A673 (cell line): ENCODE measurements at regions not wholly inside any gene's neighbourhood (a gene's known extent, or its start where the extent isn't known, plus 50 kb on each side); places are given as distances from the start of the nearest gene placed in this dataset.

Experiments used
- BruUV-seq: library from RNA; stranded (reverse); fragments of 400-500 nt; replicated peaks from 2 replicates; lab custom pipeline; 2021; lab: Mats Ljungman, UMichigan
- CTCF ChIA-PET: fragments of 300-600 bp; sonication (Branson Sonifier 250); formaldehyde crosslinking; loops from one replicate; lab custom pipeline; 2022; ENCODE audit warnings: antibody characterized with exemption; lab: Charles Lee
- POLR2A ChIA-PET: fragments of 300-600 bp; sonication (Branson Sonifier 250); formaldehyde crosslinking; loops from one replicate; lab custom pipeline; 2022; ENCODE audit warnings: antibody characterized with exemption; ENCODE audit not compliant: low non-redundant PET; lab: Charles Lee
- DNase-seq: peaks from one replicate; pipeline ENCODE4 v3.0.0-alpha.2; 2015; ENCODE audit warnings: low spot score
- H3K27ac ChIP-seq: fragments of 200-600 bp; sonication (generic); 2 replicates; pipeline ENCODE4 v1.5.1; 2016; ENCODE audit warnings: mixed run types, low read depth, mild to moderate bottlenecking, mixed read lengths, antibody characterized with exemption, low read length; ENCODE audit not compliant: poor library complexity, severe bottlenecking
- H3K27me3 ChIP-seq: fragments of 200-600 bp; sonication (generic); replicated peaks from 2 replicates; pipeline ENCODE4 v1.6.1; 2017; ENCODE audit warnings: mixed run types, low read depth, mild to moderate bottlenecking, mixed read lengths, antibody characterized with exemption, low read length; ENCODE audit not compliant: insufficient read depth, poor library complexity
- H3K36me3 ChIP-seq: fragments of 200-600 bp; sonication (generic); 2 replicates; pipeline ENCODE4 v1.6.1; 2016; ENCODE audit warnings: mixed run types, mild to moderate bottlenecking, mixed read lengths, antibody characterized with exemption, low read length; ENCODE audit not compliant: insufficient read depth, poor library complexity, severe bottlenecking
- H3K4me1 ChIP-seq: fragments of 200-600 bp; sonication (generic); 2 replicates; pipeline ENCODE4 v1.6.1; 2017; ENCODE audit warnings: mixed run types, mild to moderate bottlenecking, mixed read lengths, antibody characterized with exemption, low read length; ENCODE audit not compliant: insufficient read depth, poor library complexity, severe bottlenecking
- H3K4me3 ChIP-seq: fragments of 200-600 bp; sonication (generic); 2 replicates; pipeline ENCODE4 v1.5.1; 2016; ENCODE audit warnings: low read depth, mixed run types, mild to moderate bottlenecking, mixed read lengths, low read length; ENCODE audit not compliant: poor library complexity, severe bottlenecking
- H3K9me3 ChIP-seq: fragments of 200-600 bp; sonication (generic); 2 replicates; pipeline ENCODE4 v1.6.1; 2016; ENCODE audit warnings: mixed run types, low read depth, mild to moderate bottlenecking, mixed read lengths, antibody characterized with exemption, low read length; ENCODE audit not compliant: poor library complexity, severe bottlenecking
- CTCF ChIP-seq: fragments of 300-800, 200-600 bp; sonication (generic); conservative IDR thresholded peaks from 2 replicates; pipeline ENCODE4 v1.5.1; 2017; ENCODE audit warnings: low read depth, mild to moderate bottlenecking, antibody characterized with exemption, low read length, moderate library complexity, mixed read lengths
- EZH2 ChIP-seq: fragments of 200-600 bp; sonication (generic); IDR thresholded peaks from 2 replicates; pipeline ENCODE4 v1.6.1; 2017; ENCODE audit warnings: borderline replicate concordance, low read depth, mild to moderate bottlenecking, mixed read lengths, antibody characterized with exemption, low read length; ENCODE audit not compliant: poor library complexity, severe bottlenecking
- intact Hi-C: fragments of 100-400 bp; cut with micrococcal nuclease; formaldehyde crosslinking; loops from one replicate; pipeline ENCODE4 v1.10.0; 2022; ENCODE audit not compliant: unreplicated experiment

GRCh38 chr2:56100791-56101312, 82.9 kb upstream of the CCDC85A start:
- intact Hi-C loops, result no loop called here
- Histone ChIP-seq H3K36me3 (no peaks in the 10 kb centered on the region), H3K9me3 (no peaks in the 10 kb centered on the region), H3K4me1 (no peaks in the 10 kb centered on the region), H3K4me3 (no peak overlapping the region), H3K27me3 (peaks cover 13% of the 10 kb centered on the region), H3K27ac (no peak overlapping the region)
- POLR2A ChIA-PET, result no interaction called here
- TF ChIP-seq CTCF, result no peak
- TF ChIP-seq EZH2, result no peak
- DNase-seq, result no peak
- no TSS peak for BruUV-seq
- CTCF ChIA-PET, result no interaction called here

GRCh38 chr2:56102098-56102497, 81.7 kb upstream of the CCDC85A start:
- TF ChIP-seq CTCF (no peak), EZH2 (no peak)
- intact Hi-C loops, result no loop called here
- no peak overlapping the region for H3K4me3 ChIP-seq
- CTCF ChIA-PET, result interaction anchor here (0.6 kb wide), 1 partner anchor 159 kb away, joined by 11 read pairs; no protein-coding TSS in a partner anchor
- no peaks in the 10 kb centered on the region for H3K4me1 ChIP-seq
- POLR2A ChIA-PET, result no interaction called here
- H3K27ac ChIP-seq, result no peak overlapping the region
- H3K27me3 ChIP-seq, result peaks cover 15% of the 10 kb centered on the region
- DNase-seq, result no peak
- no TSS peak for BruUV-seq
- H3K36me3 ChIP-seq, result no peaks in the 10 kb centered on the region
- H3K9me3 ChIP-seq, result no peaks in the 10 kb centered on the region

GRCh38 chr2:56102866-56103265, 80.9 kb upstream of the CCDC85A start:
- POLR2A ChIA-PET, result no interaction called here
- no peaks in the 10 kb centered on the region for H3K9me3 ChIP-seq
- TF ChIP-seq CTCF (no peak), EZH2 (no peak)
- H3K4me3 ChIP-seq, result no peak overlapping the region
- intact Hi-C loops, result no loop called here
- no peaks in the 10 kb centered on the region for H3K4me1 ChIP-seq
- BruUV-seq, result no TSS peak
- no peak overlapping the region for H3K27ac ChIP-seq
- peaks cover 15% of the 10 kb centered on the region for H3K27me3 ChIP-seq
- no peaks in the 10 kb centered on the region for H3K36me3 ChIP-seq
- no peak for DNase-seq
- CTCF ChIA-PET, result no interaction called here
